Stimulated activated CD8-positive, alpha-beta memory T cell treated with anti-CD3 and anti-CD28 coated beads, Interleukin-12 subunit alpha, Interleukin-12 subunit beta, amount 100 ng/mL, for 24 hours (primary cell): ENCODE measurements at regions not wholly inside any gene's neighbourhood (a gene's known extent, or its start where the extent isn't known, plus 50 kb on each side); places are given as distances from the start of the nearest gene placed in this dataset.
A peak's percentile ranks its signal among the peaks of the same experiment; 100 is the strongest.

Experiments
- DNase-seq: peaks from one replicate; pipeline ENCODE4 v3.0.0-alpha.2; 2020; ENCODE audit errors: extremely low read depth

GRCh38 chr9:129473523-129474244 lies 147.2 kb downstream of the C9orf50 start:
- no peak for DNase-seq

DNA sequence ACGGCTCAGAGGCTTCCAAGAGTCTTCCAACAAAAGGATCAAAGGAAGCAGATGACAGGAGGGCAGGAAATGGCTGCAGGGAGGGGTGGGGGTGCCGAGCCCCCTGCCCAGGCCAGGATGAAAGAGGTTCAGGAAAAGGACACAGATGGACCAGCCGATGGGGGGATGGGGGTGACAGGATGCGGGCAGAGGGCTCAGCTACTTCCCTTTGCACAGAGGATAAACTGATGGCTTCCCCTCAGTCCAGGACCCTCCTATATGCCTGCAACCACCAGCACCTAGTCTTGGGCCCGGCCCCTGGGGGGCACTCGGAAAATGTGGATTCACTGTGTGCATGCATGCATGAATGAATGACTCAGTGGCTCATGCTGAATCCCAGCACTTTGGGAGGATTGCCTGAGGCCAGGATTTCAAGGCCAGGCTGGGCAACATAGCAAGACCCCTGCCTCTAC lies 148.2 kb downstream of the C9orf50 start:
- DNase-seq = no peak

GRCh38 chr9:129471201-129472019 lies 149.5 kb downstream of the C9orf50 start:
- no peak for DNase-seq

DNA sequence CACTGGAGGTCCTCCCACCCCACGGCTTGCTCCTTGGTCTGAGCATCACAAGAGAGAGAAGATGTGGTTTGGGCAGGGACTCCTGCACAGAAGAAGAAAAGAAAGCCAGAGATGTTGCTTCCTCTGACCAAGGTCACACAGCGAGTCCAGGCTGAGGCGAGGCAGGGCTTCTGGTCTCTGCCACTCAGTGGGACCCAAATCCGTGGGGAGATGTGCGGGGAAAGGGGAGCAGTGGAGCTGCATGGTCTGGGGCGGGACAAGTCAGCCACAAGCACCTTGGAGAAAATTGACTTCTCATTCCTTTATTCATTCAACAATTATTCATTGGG lies 150.9 kb downstream of the C9orf50 start:
- DNase-seq = no peak

DNA sequence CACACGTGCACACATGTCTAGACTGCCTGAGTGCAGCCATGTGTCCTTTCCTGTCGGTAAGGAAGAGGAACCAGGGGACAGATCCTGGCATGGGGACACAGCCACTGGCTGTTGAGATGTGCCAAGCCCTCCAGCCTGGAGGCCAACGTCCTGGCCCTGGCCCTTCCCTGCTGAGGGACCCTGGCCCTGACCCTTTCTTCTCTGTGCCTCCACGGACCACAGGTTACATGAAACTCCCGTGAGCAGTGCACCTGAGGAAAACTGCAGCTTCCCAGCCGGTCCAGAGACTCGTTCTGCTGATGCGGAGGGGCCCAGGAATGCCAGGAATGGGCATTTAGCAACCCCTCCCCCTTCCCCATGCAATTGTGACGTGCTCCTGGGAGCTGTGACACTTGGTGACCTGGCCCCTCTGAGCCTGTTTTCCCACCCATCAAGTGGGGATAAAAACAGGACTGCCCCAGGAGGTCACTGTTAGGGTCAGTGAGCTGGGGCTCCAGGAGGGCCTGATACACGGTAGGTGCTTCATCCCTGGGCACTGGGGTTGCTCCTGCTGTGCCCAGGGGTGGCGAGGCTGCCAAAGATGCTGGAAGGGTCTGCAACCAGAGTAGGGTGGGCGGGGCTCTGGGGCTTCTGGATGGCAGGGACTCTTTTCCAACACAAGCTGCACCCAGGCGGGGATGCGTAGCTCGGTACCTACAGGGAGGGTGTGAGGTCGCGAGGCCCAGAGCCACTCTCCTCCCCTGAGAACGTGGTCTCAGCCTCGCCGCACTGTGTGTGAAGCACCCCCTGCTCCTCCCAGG lies 151.5 kb downstream of the C9orf50 start:
- no peak for DNase-seq

GRCh38 chr9:129467739-129468666 lies 152.9 kb downstream of the C9orf50 start:
- no peak for DNase-seq

- no peak for DNase-seq
Measured at GRCh38 chr9:129467004-129467588, 153.8 kb downstream of the C9orf50 start.

- DNase-seq = no peak
Measured at GRCh38 chr9:129465834-129466535, 154.9 kb downstream of the C9orf50 start.

DNA sequence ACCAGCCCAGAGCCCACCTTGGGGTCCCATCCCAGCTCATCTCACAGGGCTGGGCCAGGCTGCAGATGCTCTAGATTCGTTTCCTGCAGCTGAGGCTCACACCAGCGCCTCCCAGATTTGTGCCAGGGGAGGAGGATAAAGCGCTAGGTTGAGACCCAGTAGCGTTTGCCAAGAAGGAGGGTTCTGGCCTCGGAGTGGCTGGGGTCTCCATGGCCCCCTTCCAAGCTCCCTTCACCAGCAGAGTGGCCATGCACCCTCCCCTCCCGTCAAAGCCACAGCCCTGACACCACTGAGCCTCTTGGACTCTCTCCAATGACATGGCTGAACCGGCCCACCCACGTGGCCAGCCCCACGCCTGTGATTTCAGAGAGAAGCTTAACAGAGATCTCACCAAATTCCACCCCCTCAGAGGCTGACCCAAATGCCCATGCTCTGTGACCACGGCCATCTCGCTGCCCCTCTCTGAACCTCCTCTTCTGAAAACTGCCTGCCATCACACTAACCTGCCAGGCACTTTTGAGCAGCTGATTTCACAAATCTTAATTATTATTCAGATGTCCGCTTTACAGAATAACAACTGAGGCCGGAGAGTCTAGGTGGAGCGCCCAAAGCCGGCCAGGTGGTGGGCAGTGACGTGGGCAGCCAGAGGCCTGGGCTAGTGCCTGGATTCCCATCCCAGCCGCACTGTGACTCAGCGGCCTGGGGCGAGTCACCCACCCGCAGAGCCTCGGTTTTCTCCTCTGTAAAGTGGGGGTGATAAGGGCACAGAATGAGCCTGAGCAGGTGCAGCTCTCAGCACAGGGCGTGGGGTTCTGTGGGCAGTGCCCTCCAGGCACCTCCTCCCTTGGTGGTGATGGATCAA lies 155.7 kb downstream of the C9orf50 start:
- DNase-seq = no peak

DNA sequence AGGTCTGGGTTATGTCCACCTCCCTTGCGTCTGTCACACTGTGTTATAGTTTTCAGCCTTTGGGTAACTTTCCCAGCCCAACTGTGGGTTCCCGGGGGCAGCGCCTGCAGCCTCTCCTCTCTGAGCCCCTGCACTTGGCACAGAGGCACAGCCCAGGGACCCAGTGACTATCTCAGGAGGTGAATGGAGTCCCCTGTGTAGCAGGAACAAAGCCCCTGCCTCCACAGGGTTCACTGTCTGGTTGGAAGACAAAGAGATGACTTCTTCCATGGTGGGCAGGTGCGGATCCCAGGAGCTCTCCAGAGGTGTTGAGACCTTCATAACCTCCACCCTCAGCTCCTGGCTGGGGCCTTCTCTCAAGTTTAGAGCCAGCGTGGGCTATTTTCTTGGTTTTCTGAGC lies 156.9 kb downstream of the C9orf50 start:
- no peak for DNase-seq

GRCh38 chr9:129463477-129463876 lies 157.4 kb downstream of the C9orf50 start:
- DNase-seq = no peak

- no peak for DNase-seq
Measured at GRCh38 chr9:129462360-129462759, 158.5 kb downstream of the C9orf50 start.

DNA sequence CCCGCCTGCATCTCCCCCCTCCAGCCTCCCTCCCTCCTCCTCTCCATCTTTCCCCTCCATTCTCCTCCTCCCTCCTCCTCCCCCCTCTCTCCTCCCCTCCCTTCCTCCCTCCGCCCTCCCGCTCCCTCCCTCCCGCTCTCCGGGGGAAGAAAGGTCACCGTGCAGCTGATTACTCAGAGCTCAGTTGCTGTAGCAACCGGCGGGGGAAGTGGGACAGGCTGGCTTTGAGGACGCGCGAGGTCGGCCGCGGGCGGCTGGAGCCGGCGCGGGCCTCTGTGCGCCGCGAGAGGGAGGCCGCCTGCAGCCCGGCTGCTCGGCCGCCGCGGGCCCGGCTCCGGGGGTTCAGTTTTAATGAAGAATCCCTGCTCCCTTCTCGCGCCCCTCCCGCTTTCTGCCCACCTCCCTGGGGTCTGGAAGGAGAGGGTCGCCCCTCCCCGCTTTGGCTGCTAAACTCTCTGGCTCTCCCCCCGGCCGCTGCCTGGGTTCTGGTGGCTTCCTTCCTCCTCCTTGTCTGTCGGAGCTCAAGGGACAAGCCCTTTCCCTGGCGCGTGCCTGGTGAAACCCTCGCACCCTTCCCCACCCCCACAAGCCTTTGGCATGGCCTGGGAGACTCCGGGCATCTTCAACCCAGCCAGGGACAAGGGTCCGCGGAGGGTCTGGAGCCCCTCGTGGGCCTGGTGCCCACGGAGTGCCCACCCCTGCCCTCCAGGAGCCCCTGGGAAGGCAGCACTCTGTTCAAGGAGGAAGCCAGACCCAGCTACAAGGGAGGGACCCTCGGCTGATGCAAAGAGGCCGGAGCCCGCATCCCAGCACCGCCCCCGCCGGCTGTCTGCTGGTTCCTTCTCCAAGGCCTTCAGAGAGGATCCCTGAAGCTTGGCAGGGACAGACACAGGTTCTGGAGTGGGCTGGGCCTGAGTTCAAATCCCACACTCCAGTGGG lies 160.3 kb downstream of the C9orf50 start:
- DNase-seq = peak; percentile 76

- DNase-seq = no peak
Measured at GRCh38 chr9:129459547-129460322, 161.2 kb downstream of the C9orf50 start.

GRCh38 chr9:129458663-129459546 lies 162.0 kb downstream of the C9orf50 start:
- DNase-seq = no peak

DNA sequence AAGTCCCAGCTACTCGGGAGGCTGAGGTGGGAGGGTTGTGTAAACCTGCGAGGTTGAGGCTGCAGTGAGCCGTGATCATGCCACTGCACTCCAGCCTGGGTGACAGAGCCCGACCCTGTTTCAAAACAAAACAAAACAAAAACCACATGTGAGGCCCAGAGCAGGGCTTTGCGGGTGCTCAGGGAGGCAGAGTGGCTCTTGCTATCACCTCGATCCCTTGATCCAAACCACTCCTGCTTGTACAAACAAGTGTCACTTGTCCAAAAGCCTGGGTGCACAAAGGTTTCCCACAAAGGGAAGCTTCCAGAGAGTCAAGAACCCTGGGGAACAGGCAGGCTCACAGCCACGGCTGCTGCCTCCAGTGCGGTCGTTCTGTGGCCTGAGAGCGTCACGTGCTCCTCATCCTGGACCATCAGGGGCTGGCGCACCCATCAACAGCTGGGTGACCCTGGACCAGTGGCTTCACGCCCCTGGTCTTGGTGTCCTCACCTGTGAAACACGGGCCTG lies 162.7 kb downstream of the C9orf50 start:
- DNase-seq = no peak
